ENCODE measurements at regions not wholly inside any gene's neighbourhood (a gene's known extent, or its start where the extent isn't known, plus 50 kb on each side); places are given as distances from the start of the nearest gene placed in this dataset.

DNA sequence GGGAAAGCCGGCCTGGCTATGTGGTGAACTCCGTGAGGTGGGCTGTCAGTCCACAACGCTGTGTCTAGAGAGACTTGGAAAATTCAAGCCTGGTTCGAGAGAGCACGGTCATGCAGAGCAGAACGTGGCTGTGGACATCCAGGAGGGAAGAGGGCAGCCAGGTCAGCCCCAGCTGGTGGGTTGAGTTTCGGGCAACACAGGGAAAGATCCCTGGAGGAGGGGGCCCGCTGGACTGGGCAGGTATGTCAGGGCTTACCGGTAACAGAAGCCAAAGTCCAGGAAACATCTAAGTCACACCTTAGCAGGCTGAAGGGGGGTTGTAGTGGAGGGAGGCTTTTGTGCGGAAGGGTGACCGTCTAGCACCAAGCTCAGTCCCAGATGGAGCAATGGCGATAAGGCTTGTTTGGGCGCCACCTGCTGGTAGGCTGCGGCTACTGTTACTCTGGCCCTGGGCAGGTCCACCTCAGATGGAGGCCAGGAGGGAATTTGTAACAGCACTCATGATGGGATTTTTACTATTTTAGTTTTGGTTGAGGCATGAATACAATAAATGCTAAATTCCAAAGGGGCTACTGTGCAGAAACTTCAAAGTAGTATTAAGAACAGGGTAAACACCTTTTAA is 143.3 kb upstream of the ZNF644 start:
- no peak for TF ChIP-seq E4F1 (IDR thresholded peaks at IDR 0.05; ENCODE audit: borderline replicate concordance, partially characterized antibody)
- TF ChIP-seq RELB (IDR thresholded peaks at IDR 0.05; ENCODE audit: low read depth), result no peak
- TF ChIP-seq CEBPB (IDR thresholded peaks at IDR 0.05; ENCODE audit: borderline replicate concordance in 1 of 2, low read depth in 2 of 2, low read length in 2 of 2), result no peak
- no peak for TF ChIP-seq POLR2A (IDR thresholded peaks at IDR 0.05; ENCODE audit: low read depth, low read length)
- TF ChIP-seq, protein P1, sequence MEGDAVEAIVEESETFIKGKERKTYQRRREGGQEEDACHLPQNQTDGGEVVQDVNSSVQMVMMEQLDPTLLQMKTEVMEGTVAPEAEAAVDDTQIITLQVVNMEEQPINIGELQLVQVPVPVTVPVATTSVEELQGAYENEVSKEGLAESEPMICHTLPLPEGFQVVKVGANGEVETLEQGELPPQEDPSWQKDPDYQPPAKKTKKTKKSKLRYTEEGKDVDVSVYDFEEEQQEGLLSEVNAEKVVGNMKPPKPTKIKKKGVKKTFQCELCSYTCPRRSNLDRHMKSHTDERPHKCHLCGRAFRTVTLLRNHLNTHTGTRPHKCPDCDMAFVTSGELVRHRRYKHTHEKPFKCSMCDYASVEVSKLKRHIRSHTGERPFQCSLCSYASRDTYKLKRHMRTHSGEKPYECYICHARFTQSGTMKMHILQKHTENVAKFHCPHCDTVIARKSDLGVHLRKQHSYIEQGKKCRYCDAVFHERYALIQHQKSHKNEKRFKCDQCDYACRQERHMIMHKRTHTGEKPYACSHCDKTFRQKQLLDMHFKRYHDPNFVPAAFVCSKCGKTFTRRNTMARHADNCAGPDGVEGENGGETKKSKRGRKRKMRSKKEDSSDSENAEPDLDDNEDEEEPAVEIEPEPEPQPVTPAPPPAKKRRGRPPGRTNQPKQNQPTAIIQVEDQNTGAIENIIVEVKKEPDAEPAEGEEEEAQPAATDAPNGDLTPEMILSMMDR (IDR thresholded peaks at IDR 0.05 in 2 of 3, conservative IDR thresholded peaks at IDR 0.05 in 1 of 3; ENCODE audit: control insufficient read depth in 2 of 3, extremely low read depth in 1 of 3, insufficient read depth in 1 of 3, low read depth in 3 of 3, low read length in 3 of 3), result peak; percentile 92 to 99 (median 95)
- TF ChIP-seq PAX8 (IDR thresholded peaks at IDR 0.05), result no peak
- no peak for TF ChIP-seq BHLHE40 (IDR thresholded peaks at IDR 0.05; ENCODE audit: borderline replicate concordance in 1 of 2, low read depth in 2 of 2, low read length in 1 of 2)
- no peak for TF ChIP-seq ATF2 (IDR thresholded peaks at IDR 0.05; ENCODE audit: low read length)
- no peak for TF ChIP-seq CBX3 (IDR thresholded peaks at IDR 0.05; ENCODE audit: borderline replicate concordance, low read depth)
- TF ChIP-seq SIX5 (IDR thresholded peaks at IDR 0.05; ENCODE audit: low read depth, low read length, severe bottlenecking), result no peak
- TF ChIP-seq, protein P2, sequence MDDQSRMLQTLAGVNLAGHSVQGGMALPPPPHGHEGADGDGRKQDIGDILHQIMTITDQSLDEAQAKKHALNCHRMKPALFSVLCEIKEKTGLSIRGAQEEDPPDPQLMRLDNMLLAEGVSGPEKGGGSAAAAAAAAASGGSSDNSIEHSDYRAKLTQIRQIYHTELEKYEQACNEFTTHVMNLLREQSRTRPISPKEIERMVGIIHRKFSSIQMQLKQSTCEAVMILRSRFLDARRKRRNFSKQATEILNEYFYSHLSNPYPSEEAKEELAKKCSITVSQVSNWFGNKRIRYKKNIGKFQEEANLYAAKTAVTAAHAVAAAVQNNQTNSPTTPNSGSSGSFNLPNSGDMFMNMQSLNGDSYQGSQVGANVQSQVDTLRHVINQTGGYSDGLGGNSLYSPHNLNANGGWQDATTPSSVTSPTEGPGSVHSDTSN (IDR thresholded peaks at IDR 0.05; ENCODE audit: insufficient replicate concordance, low read depth, low read length), result no peak
- TF ChIP-seq EP300 (IDR thresholded peaks at IDR 0.05; ENCODE audit: borderline replicate concordance in 1 of 2, control insufficient read depth in 1 of 2, low read depth in 2 of 2, low read length in 2 of 2), result no peak
